DOHH2 (cell line): ENCODE measurements at regions not wholly inside any gene's neighbourhood (a gene's known extent, or its start where the extent isn't known, plus 50 kb on each side); places are given as distances from the start of the nearest gene placed in this dataset.

Experiments used
- H3F3A ChIP-seq: fragments of 200-600 bp; sonication (generic), shearing (Covaris generic); 2 replicates; pipeline ENCODE4 v1.6.0; 2016; ENCODE audit warnings: antibody characterized with exemption, mild to moderate bottlenecking; ENCODE audit not compliant: control insufficient read depth, insufficient read depth
- H3K27ac ChIP-seq: fragments of 200-600 bp; sonication (generic); 2 replicates; pipeline ENCODE4 v1.5.1; 2014; ENCODE audit warnings: low read depth, mild to moderate bottlenecking, low read length, moderate library complexity
- H3K27me3 ChIP-seq: fragments of 200-600 bp; sonication (generic); 2 replicates; pipeline ENCODE4 v1.6.1; 2014; ENCODE audit warnings: mild to moderate bottlenecking, low read length, mixed read lengths; ENCODE audit not compliant: control insufficient read depth
- H3K36me3 ChIP-seq: fragments of 200-600 bp; sonication (generic); 2 replicates; pipeline ENCODE4 v1.6.1; 2014; ENCODE audit warnings: mild to moderate bottlenecking, low read length, moderate library complexity, mixed read lengths; ENCODE audit not compliant: control insufficient read depth
- H3K4me1 ChIP-seq: fragments of 200-600 bp; sonication (generic); 2 replicates; pipeline ENCODE4 v1.6.1; 2014; ENCODE audit warnings: mild to moderate bottlenecking, low read length, mixed read lengths; ENCODE audit not compliant: control insufficient read depth
- H3K4me2 ChIP-seq: fragments of 200-600 bp; sonication (generic); 2 replicates; pipeline ENCODE4 v1.6.0; 2014; ENCODE audit warnings: mild to moderate bottlenecking, low read length, moderate library complexity
- H3K4me3 ChIP-seq: fragments of 200-600 bp; sonication (generic); 2 replicates; pipeline ENCODE4 v1.5.1; 2014; ENCODE audit warnings: mild to moderate bottlenecking, low read length, mixed read lengths
- H3K79me2 ChIP-seq: fragments of 200-600 bp; sonication (generic); 2 replicates; pipeline ENCODE4 v1.6.1; 2014; ENCODE audit warnings: mild to moderate bottlenecking, low read length, mixed read lengths; ENCODE audit not compliant: control insufficient read depth
- H3K9me2 ChIP-seq: fragments of 200-600 bp; sonication (generic); replicated peaks from 2 replicates; pipeline ENCODE4 v1.6.1; 2014; ENCODE audit warnings: mild to moderate bottlenecking, low read length, mixed read lengths; ENCODE audit not compliant: control insufficient read depth
- H3K9me3 ChIP-seq: fragments of 200-600 bp; sonication (generic); 2 replicates; pipeline ENCODE4 v1.6.1; 2014; ENCODE audit warnings: antibody characterized with exemption, low read length, mixed read lengths; ENCODE audit not compliant: control insufficient read depth, insufficient read depth
- H4K20me1 ChIP-seq: fragments of 200-600 bp; sonication (generic); 2 replicates; pipeline ENCODE4 v1.6.0; 2014; ENCODE audit warnings: low read depth, mild to moderate bottlenecking, antibody characterized with exemption, low read length, moderate library complexity; ENCODE audit not compliant: control insufficient read depth, insufficient read depth
- EZH2phosphoT487 ChIP-seq: fragments of 200-600 bp; sonication (generic); IDR thresholded peaks from 2 replicates; pipeline ENCODE4 v1.6.1; 2017; ENCODE audit warnings: borderline replicate concordance, mild to moderate bottlenecking, antibody characterized with exemption, low read length, moderate library complexity, mixed read lengths
- TF ChIP-seq, protein P1 (sequence below): fragments of 200-600 bp; sonication (generic); IDR thresholded peaks from one replicate; pipeline ENCODE4 v1.5.1; 2014; ENCODE audit warnings: antibody characterized with exemption, mild to moderate bottlenecking, low read depth, low read length; ENCODE audit not compliant: poor library complexity, severe bottlenecking

DNA sequence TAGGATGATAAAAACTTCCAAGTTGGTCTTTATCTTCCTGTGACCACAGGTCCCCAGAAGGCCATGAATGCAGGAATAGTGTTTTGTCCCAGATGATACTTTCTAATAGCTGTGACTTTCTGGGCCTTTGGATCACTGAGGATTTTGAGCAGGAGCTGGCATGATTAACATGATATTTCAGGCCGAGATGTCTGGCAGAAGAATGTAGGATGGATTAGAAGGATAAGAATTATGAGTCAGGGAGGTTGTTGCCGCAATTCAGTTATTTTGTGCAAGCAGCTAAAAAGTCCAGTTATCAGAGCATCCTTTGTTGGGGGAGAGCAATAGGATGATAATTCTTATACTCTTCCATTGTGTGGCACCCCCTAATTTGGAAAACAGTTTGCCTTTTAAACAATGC lies 189.7 kb downstream of the PSAT1 start:
- no peaks in the 10 kb centered on the region for H3K9me2 ChIP-seq
- no peaks in the 10 kb centered on the region for H3K36me3 ChIP-seq
- no peaks in the 10 kb centered on the region for H3K9me3 ChIP-seq
- H3K79me2 ChIP-seq: no peaks in the 10 kb centered on the region
- H3K27ac ChIP-seq: no peak overlapping the region
- no peaks in the 10 kb centered on the region for H3K4me1 ChIP-seq
- H4K20me1 ChIP-seq: no peaks in the 10 kb centered on the region
- TF ChIP-seq, protein P1, sequence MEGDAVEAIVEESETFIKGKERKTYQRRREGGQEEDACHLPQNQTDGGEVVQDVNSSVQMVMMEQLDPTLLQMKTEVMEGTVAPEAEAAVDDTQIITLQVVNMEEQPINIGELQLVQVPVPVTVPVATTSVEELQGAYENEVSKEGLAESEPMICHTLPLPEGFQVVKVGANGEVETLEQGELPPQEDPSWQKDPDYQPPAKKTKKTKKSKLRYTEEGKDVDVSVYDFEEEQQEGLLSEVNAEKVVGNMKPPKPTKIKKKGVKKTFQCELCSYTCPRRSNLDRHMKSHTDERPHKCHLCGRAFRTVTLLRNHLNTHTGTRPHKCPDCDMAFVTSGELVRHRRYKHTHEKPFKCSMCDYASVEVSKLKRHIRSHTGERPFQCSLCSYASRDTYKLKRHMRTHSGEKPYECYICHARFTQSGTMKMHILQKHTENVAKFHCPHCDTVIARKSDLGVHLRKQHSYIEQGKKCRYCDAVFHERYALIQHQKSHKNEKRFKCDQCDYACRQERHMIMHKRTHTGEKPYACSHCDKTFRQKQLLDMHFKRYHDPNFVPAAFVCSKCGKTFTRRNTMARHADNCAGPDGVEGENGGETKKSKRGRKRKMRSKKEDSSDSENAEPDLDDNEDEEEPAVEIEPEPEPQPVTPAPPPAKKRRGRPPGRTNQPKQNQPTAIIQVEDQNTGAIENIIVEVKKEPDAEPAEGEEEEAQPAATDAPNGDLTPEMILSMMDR: no peak
- no peak for TF ChIP-seq EZH2phosphoT487
- H3F3A ChIP-seq: no peaks in the 10 kb centered on the region
- no peak overlapping the region for H3K4me2 ChIP-seq
- no peaks in the 10 kb centered on the region for H3K27me3 ChIP-seq
- no peak overlapping the region for H3K4me3 ChIP-seq

DNA sequence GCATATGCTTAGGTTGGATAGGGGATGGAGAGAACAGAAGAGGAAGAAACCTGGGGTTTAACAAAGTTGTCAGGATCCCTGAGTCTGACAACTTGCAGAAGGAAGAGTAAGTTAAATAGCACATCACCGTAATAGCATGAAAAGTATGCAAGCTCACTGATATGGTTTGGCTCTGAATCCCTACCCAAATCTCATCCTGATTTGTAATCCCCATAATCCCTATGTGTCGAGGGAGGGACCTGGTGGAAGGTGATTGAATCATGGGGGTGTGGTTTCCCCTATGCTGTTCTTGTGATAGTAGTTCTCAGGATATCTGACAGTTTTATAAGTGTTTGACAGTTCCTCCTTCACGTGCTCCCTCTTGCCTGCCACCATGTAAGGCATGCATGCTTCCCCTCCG lies 193.3 kb downstream of the PSAT1 start:
- Histone ChIP-seq H3K4me1 (no peaks in the 10 kb centered on the region), H3F3A (no peaks in the 10 kb centered on the region), H3K9me2 (no peaks in the 10 kb centered on the region), H3K36me3 (no peaks in the 10 kb centered on the region), H3K9me3 (no peaks in the 10 kb centered on the region), H3K4me3 (no peak overlapping the region), H3K27ac (no peak overlapping the region), H3K4me2 (no peak overlapping the region), H3K27me3 (no peaks in the 10 kb centered on the region), H3K79me2 (no peaks in the 10 kb centered on the region), H4K20me1 (no peaks in the 10 kb centered on the region)
- TF ChIP-seq, protein P1: no peak
- TF ChIP-seq EZH2phosphoT487: no peak

DNA sequence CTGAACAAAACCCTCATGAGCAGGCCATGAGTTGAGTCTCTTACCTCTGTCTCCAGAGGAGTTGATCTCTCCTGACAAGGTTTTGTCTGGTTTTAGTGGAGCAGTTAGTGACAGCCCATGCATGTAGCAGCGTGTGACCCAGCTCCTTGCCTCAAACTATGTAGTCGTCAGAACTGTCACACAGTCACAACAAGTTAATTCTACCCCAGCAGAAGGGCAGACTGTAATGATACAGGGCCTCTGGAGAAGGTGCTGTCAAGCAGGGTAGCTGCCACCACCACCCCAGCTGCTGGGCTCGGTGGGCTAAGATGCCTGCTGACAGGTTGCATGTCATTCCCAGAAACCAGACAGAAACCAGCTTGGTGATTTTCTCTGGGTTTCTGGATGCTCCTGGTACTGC lies 194.5 kb downstream of the PSAT1 start:
- TF ChIP-seq, protein P1: no peak
- TF ChIP-seq EZH2phosphoT487: no peak

DNA sequence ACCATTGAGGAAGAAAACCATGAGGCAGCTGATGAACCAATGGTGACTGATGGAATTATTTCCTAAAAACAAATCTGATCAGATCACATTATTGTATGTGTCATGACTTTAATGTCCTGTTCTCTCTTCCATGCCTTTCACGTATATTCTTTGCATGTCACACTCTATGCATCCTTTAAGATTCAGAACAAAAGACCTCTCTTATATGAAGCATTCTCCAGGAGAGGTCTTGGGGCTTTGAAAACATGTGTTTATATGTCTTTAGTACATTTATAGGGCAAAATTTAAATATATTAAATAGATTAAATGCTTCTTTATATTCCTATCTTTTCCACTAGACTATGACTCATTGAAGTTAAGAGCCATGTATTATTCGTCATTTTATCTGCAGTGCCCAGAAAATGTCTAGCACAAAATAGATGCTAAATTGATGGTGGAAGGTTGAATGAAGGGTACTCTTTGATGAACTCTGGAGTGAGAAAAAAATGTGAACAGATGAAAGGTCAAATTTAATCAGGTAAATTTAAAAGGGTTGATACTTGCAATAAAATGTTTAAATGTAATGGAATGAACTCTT lies 196.3 kb downstream of the PSAT1 start:
- H3K27ac ChIP-seq: no peak overlapping the region
- H3K4me3 ChIP-seq: no peak overlapping the region
- no peak for TF ChIP-seq EZH2phosphoT487
- TF ChIP-seq, protein P1: no peak
- no peaks in the 10 kb centered on the region for H4K20me1 ChIP-seq
- H3K36me3 ChIP-seq: no peaks in the 10 kb centered on the region
- H3K4me2 ChIP-seq: no peak overlapping the region
- no peaks in the 10 kb centered on the region for H3F3A ChIP-seq
- no peaks in the 10 kb centered on the region for H3K9me2 ChIP-seq
- H3K9me3 ChIP-seq: no peaks in the 10 kb centered on the region
- no peaks in the 10 kb centered on the region for H3K4me1 ChIP-seq
- no peaks in the 10 kb centered on the region for H3K79me2 ChIP-seq
- H3K27me3 ChIP-seq: no peaks in the 10 kb centered on the region

More for the DNA sequence above, 194.5 kb downstream of the PSAT1 start:
- Histone ChIP-seq H3K27ac (no peak overlapping the region), H3K4me2 (no peak overlapping the region), H3K4me3 (no peak overlapping the region), H3K9me2 (no peaks in the 10 kb centered on the region), H3K9me3 (no peaks in the 10 kb centered on the region), H3K27me3 (no peaks in the 10 kb centered on the region), H3K4me1 (no peaks in the 10 kb centered on the region), H3F3A (no peaks in the 10 kb centered on the region), H3K36me3 (no peaks in the 10 kb centered on the region), H4K20me1 (no peaks in the 10 kb centered on the region), H3K79me2 (no peaks in the 10 kb centered on the region)
